PFSK-1 (cell line): ENCODE measurements at regions not wholly inside any gene's neighbourhood (a gene's known extent, or its start where the extent isn't known, plus 50 kb on each side); places are given as distances from the start of the nearest gene placed in this dataset.

Source experiments
- FOXP2 ChIP-seq: optimal IDR thresholded peaks from 2 replicates; pipeline ENCODE3; 2011; ENCODE audit warnings: borderline replicate concordance, control low read depth, inconsistent platforms; ENCODE audit not compliant: insufficient read depth; ENCODE audit errors: extremely low read length, extremely low read depth
- POLR2AphosphoS5 ChIP-seq: IDR thresholded peaks from 2 replicates; pipeline ENCODE4 v1.6.1; 2012; ENCODE audit warnings: low read depth, mild to moderate bottlenecking, control low read depth, low read length, moderate library complexity
- REST ChIP-seq, 2 experiments: IDR thresholded peaks; 2 replicates each; pipeline versions ENCODE4 v1.6.1 to v1.8.0; 2011 to 2012; ENCODE audit warnings: low read depth in 2 of 2, low read length in 2 of 2, control low read depth in 1 of 2, inconsistent platforms in 1 of 2, mild to moderate bottlenecking in 1 of 2, moderate library complexity in 1 of 2; ENCODE audit not compliant: insufficient read depth in 1 of 2
- SIN3A ChIP-seq: IDR thresholded peaks from 2 replicates; pipeline ENCODE4 v1.6.1; 2012; ENCODE audit warnings: mild to moderate bottlenecking, low read length, moderate library complexity, borderline replicate concordance; ENCODE audit not compliant: insufficient read depth
- TAF1 ChIP-seq: IDR thresholded peaks from 2 replicates; pipeline ENCODE4 v1.6.1; 2012; ENCODE audit warnings: low read length, control low read depth, borderline replicate concordance; ENCODE audit not compliant: insufficient read depth

GRCh38 chr14:98623788-98624415 is 648.1 kb downstream of the BCL11B start:
- TF ChIP-seq REST (IDR thresholded peaks at IDR 0.05; ENCODE audit: insufficient read depth in 1 of 2, low read depth in 2 of 2, low read length in 2 of 2) (no peak), POLR2AphosphoS5 (no peak)

DNA sequence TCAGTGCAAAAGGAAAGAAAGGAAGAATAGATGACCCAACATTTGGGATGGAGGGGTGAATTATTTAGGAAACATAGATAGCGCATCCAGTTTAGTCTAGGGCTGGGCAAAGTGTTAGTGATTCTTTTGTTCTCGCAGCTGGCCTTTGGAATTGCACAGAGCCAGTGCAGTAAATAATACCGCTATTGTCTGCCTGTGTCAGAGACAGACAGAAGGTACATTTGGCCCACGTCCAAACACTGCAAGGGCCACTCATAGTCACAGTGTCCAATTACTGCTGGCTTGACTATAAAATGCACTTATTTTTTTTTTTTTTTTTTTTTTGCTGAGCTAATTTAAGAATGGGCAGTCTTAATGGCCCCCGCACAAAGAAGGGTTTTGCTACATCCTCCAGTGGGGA is 638.6 kb downstream of the BCL11B start:
- TF ChIP-seq POLR2AphosphoS5 (no peak), REST (IDR thresholded peaks at IDR 0.05; ENCODE audit: insufficient read depth in 1 of 2, low read depth in 2 of 2, low read length in 2 of 2) (no peak), TAF1 (no peak), FOXP2 (no peak), SIN3A (no peak)

GRCh38 chr14:98634043-98634820 is 637.8 kb downstream of the BCL11B start:
- TF ChIP-seq SIN3A (no peak), TAF1 (no peak), FOXP2 (no peak)

- TF ChIP-seq SIN3A = no peak
- no peak for TF ChIP-seq TAF1
- TF ChIP-seq FOXP2 = no peak
- TF ChIP-seq POLR2AphosphoS5 = no peak
- no peak for TF ChIP-seq REST (IDR thresholded peaks at IDR 0.05; ENCODE audit: insufficient read depth in 1 of 2, low read depth in 2 of 2, low read length in 2 of 2)
Observed at GRCh38 chr14:98638366-98638765, 633.6 kb downstream of the BCL11B start.

GRCh38 chr14:98647754-98648153 is 624.2 kb downstream of the BCL11B start:
- TF ChIP-seq SIN3A (no peak), REST (IDR thresholded peaks at IDR 0.05; ENCODE audit: insufficient read depth in 1 of 2, low read depth in 2 of 2, low read length in 2 of 2) (no peak), FOXP2 (no peak), TAF1 (no peak), POLR2AphosphoS5 (no peak)
